PC-9 (cell line): ENCODE measurements at regions not wholly inside any gene's neighbourhood (a gene's known extent, or its start where the extent isn't known, plus 50 kb on each side); places are given as distances from the start of the nearest gene placed in this dataset.

Experiments
- BruUV-seq: library from RNA; stranded (reverse); fragments of 400-500 nt; replicated peaks from 2 replicates; lab custom pipeline; 2021; lab: Mats Ljungman, UMichigan
- CTCF ChIA-PET: fragments of 300-600 bp; sonication (Branson Sonifier 250); formaldehyde crosslinking; loops from one replicate; lab custom pipeline; 2022; ENCODE audit warnings: antibody characterized with exemption; lab: Charles Lee
- POLR2A ChIA-PET: fragments of 300-600 bp; sonication (Branson Sonifier 250); formaldehyde crosslinking; loops from one replicate; lab custom pipeline; 2022; ENCODE audit warnings: antibody characterized with exemption; ENCODE audit not compliant: unreplicated experiment; lab: Charles Lee
- DNase-seq, 2 experiments: peaks; one replicate each; pipeline versions ENCODE4 v3.0.0 to v3.0.0-alpha.2; 2015 to 2022; ENCODE audit warnings: mixed read lengths in 1 of 2
- H2AFZ ChIP-seq: fragments of 200-600 bp; sonication (generic); 2 replicates; pipeline ENCODE4 v1.8.1; 2017; ENCODE audit warnings: antibody characterized with exemption
- H3F3A ChIP-seq: fragments of 200-600 bp; sonication (generic); 2 replicates; pipeline ENCODE4 v1.8.1; 2017; ENCODE audit warnings: antibody characterized with exemption, mild to moderate bottlenecking, low read depth; ENCODE audit not compliant: insufficient read depth
- H3K27ac ChIP-seq: fragments of 200-600 bp; sonication (generic); 2 replicates; pipeline ENCODE4 v1.6.1; 2016; ENCODE audit warnings: mixed run types
- H3K27me3 ChIP-seq: fragments of 200-600 bp; sonication (generic); 2 replicates; pipeline ENCODE4 v1.6.1; 2016; ENCODE audit warnings: low read depth, mixed run types; ENCODE audit not compliant: insufficient read depth
- H3K36me3 ChIP-seq: fragments of 200-600 bp; sonication (generic); 2 replicates; pipeline ENCODE4 v1.6.1; 2016; ENCODE audit warnings: low read depth, mixed run types
- H3K4me1 ChIP-seq: fragments of 200-600 bp; sonication (generic); replicated peaks from 2 replicates; pipeline ENCODE4 v1.6.1; 2016; ENCODE audit warnings: mixed run types; ENCODE audit not compliant: insufficient read depth
- H3K4me2 ChIP-seq: fragments of 200-600 bp; sonication (generic); 2 replicates; pipeline ENCODE4 v1.6.1; 2017; ENCODE audit warnings: mixed run types
- H3K4me3 ChIP-seq: fragments of 200-600 bp; sonication (generic); 2 replicates; pipeline ENCODE4 v1.6.1; 2016; ENCODE audit warnings: mixed run types
- H3K79me2 ChIP-seq: fragments of 200-600 bp; sonication (generic); 2 replicates; pipeline ENCODE4 v1.6.1; 2017; ENCODE audit warnings: low read depth, mixed run types
- H3K9me2 ChIP-seq: fragments of 200-600 bp; sonication (generic); 2 replicates; pipeline ENCODE4 v1.8.1; 2017; ENCODE audit warnings: mild to moderate bottlenecking; ENCODE audit not compliant: insufficient read depth
- H3K9me3 ChIP-seq: fragments of 200-600 bp; sonication (generic); 2 replicates; pipeline ENCODE4 v1.8.1; 2016; ENCODE audit warnings: low read depth; ENCODE audit not compliant: insufficient read depth
- H4K20me1 ChIP-seq: fragments of 200-600 bp; sonication (generic); 2 replicates; pipeline ENCODE4 v1.8.1; 2017; ENCODE audit not compliant: insufficient read depth
- CTCF ChIP-seq: fragments of 200-600 bp; sonication (generic); conservative IDR thresholded peaks from 2 replicates; pipeline ENCODE4 v1.6.1; 2017; ENCODE audit warnings: mixed run types, antibody characterized with exemption, mild to moderate bottlenecking, moderate library complexity
- EZH2 ChIP-seq: fragments of 200-600 bp; sonication (generic); IDR thresholded peaks from 2 replicates; pipeline ENCODE4 v1.8.0; 2017; ENCODE audit warnings: antibody characterized with exemption, low read depth
- intact Hi-C: fragments of 100-400 bp; cut with micrococcal nuclease; formaldehyde crosslinking; loops from one replicate; pipeline ENCODE4 v1.10.0; 2022; ENCODE audit not compliant: unreplicated experiment

- Histone ChIP-seq H3K9me3 (no peaks in the 10 kb centered on the region), H3K4me1 (no peaks in the 10 kb centered on the region), H3K4me2 (no peak overlapping the region), H4K20me1 (no peaks in the 10 kb centered on the region), H3K9me2 (no peaks in the 10 kb centered on the region), H2AFZ (no peak overlapping the region), H3K27me3 (no peaks in the 10 kb centered on the region), H3K27ac (no peak overlapping the region), H3K4me3 (no peak overlapping the region), H3K79me2 (no peaks in the 10 kb centered on the region), H3K36me3 (no peaks in the 10 kb centered on the region), H3F3A (no peaks in the 10 kb centered on the region)
- ChIA-PET POLR2A (interaction anchor here (0.7 kb wide), 1 partner anchor 92 kb away, joined by 3 read pairs; no protein-coding TSS in a partner anchor), CTCF (no interaction called here)
- intact Hi-C loops: no loop called here
- no TSS peak for BruUV-seq
- no peak for DNase-seq
- no peak for TF ChIP-seq CTCF
- no peak for TF ChIP-seq EZH2
Measured at GRCh38 chr13:63364159-63364558, 1948.5 kb upstream of the PCDH20 start.

GRCh38 chr13:63351533-63351932 is 1935.9 kb upstream of the PCDH20 start:
- POLR2A ChIA-PET: no interaction called here

GRCh38 chr13:63351081-63351480 is 1935.4 kb upstream of the PCDH20 start:
- no peaks in the 10 kb centered on the region for H4K20me1 ChIP-seq
- H3K36me3 ChIP-seq: no peaks in the 10 kb centered on the region
- no peak overlapping the region for H2AFZ ChIP-seq
- H3K9me2 ChIP-seq: no peaks in the 10 kb centered on the region
- no peak overlapping the region for H3K27ac ChIP-seq
- BruUV-seq: no TSS peak
- H3F3A ChIP-seq: no peaks in the 10 kb centered on the region
- H3K4me2 ChIP-seq: no peak overlapping the region
- POLR2A ChIA-PET: no interaction called here
- H3K27me3 ChIP-seq: no peaks in the 10 kb centered on the region
- no peaks in the 10 kb centered on the region for H3K9me3 ChIP-seq
- no peak overlapping the region for H3K4me3 ChIP-seq
- no peak for TF ChIP-seq CTCF
- TF ChIP-seq EZH2: no peak
- DNase-seq: no peak
- no peaks in the 10 kb centered on the region for H3K79me2 ChIP-seq
- intact Hi-C loops: no loop called here
- CTCF ChIA-PET: no interaction called here
- H3K4me1 ChIP-seq: no peaks in the 10 kb centered on the region

More at GRCh38 chr13:63351533-63351932, 1935.9 kb upstream of the PCDH20 start:
- no peaks in the 10 kb centered on the region for H3K9me2 ChIP-seq
- H4K20me1 ChIP-seq: no peaks in the 10 kb centered on the region
- no peaks in the 10 kb centered on the region for H3F3A ChIP-seq
- no peak for DNase-seq
- CTCF ChIA-PET: no interaction called here
- no peaks in the 10 kb centered on the region for H3K9me3 ChIP-seq
- no peak for TF ChIP-seq CTCF
- no peak for TF ChIP-seq EZH2
- H3K4me2 ChIP-seq: no peak overlapping the region
- H2AFZ ChIP-seq: no peak overlapping the region
- intact Hi-C loops: no loop called here
- H3K4me3 ChIP-seq: no peak overlapping the region
- H3K4me1 ChIP-seq: no peaks in the 10 kb centered on the region
- no TSS peak for BruUV-seq
- H3K79me2 ChIP-seq: no peaks in the 10 kb centered on the region
- no peaks in the 10 kb centered on the region for H3K27me3 ChIP-seq
- H3K36me3 ChIP-seq: no peaks in the 10 kb centered on the region
- no peak overlapping the region for H3K27ac ChIP-seq
